HCT116 (cell line): ENCODE measurements at regions not wholly inside any gene's neighbourhood (a gene's known extent, or its start where the extent isn't known, plus 50 kb on each side); places are given as distances from the start of the nearest gene placed in this dataset.
A peak's percentile ranks its signal among the peaks of the same experiment; 100 is the strongest.

Experiments
- ATAC-seq: fragments of 200-7000 bp; cut with Tn5 transposase; 2 replicates; pipeline ENCODE4 v1.9.1; 2020; ENCODE audit warnings: mild to moderate bottlenecking, moderate library complexity
- BruUV-seq: library from RNA; stranded (reverse); fragments of 400-500 nt; replicated peaks from 2 replicates; lab custom pipeline; 2021; lab: Mats Ljungman, UMichigan
- CTCF ChIA-PET: fragments of 300-600 bp; sonication (Branson Sonifier 250); formaldehyde crosslinking; loops from one replicate; lab custom pipeline; 2021; ENCODE audit warnings: antibody characterized with exemption; lab: Charles Lee
- POLR2A ChIA-PET: fragments of 300-600, 350-600 bp; sonication (Branson Sonifier 250); formaldehyde crosslinking; loops from one replicate; lab custom pipeline; 2021; ENCODE audit warnings: antibody characterized with exemption; lab: Charles Lee
- RAD21 ChIA-PET, 2 experiments: fragments of 300-600 bp; sonication (Branson Sonifier 250); formaldehyde crosslinking; loops; one replicate each; lab custom pipeline; 2023; ENCODE audit warnings: low total read pairs in 2 of 2; ENCODE audit not compliant: uncharacterized antibody in 2 of 2, unreplicated experiment in 2 of 2, low non-redundant PET in 1 of 2; lab: Charles Lee
- DNase-seq: peaks from one replicate; pipeline ENCODE4 v3.0.0-alpha.2; 2010; ENCODE audit warnings: low read depth, low spot score
- H2AFZ ChIP-seq: fragments of 200-600 bp; shearing (Covaris generic), sonication (generic); 2 replicates; pipeline ENCODE4 v1.6.1; 2017; ENCODE audit warnings: low read depth, mixed run types, mixed read lengths, antibody characterized with exemption, low read length; ENCODE audit not compliant: poor library complexity, severe bottlenecking
- H3K27ac ChIP-seq: 2 replicates; pipeline ENCODE4 v1.5.1; 2012; ENCODE audit warnings: low read depth, low read length
- H3K27me3 ChIP-seq: fragments of 200-600 bp; sonication (generic); 2 replicates; pipeline ENCODE4 v1.6.1; 2016; ENCODE audit warnings: mixed run types, low read length, mixed read lengths; ENCODE audit not compliant: insufficient read depth
- H3K36me3 ChIP-seq, 2 experiments: fragments of 200-500 bp in 1 of 2; fragments of 200-600 bp in 1 of 2; sonication (Bioruptor generic) in 1 of 2; sonication (generic) in 1 of 2; 2 replicates each; pipeline versions ENCODE4 v1.5.1 to v1.6.1; 2014 to 2016; ENCODE audit warnings: low read length in 2 of 2, inconsistent platforms in 1 of 2, mixed read lengths in 1 of 2, mixed run types in 1 of 2; ENCODE audit not compliant: insufficient read depth in 2 of 2, control insufficient read depth in 1 of 2
- H3K4me1 ChIP-seq, 2 experiments: fragments of 200-600 bp in 1 of 2; sonication (generic) in 1 of 2; 2 replicates each; pipeline versions ENCODE4 v1.5.1 to v1.6.1; 2012 to 2017; ENCODE audit warnings: low read length in 2 of 2, inconsistent platforms in 1 of 2, mild to moderate bottlenecking in 1 of 2, mixed read lengths in 1 of 2, mixed run types in 1 of 2, moderate library complexity in 1 of 2; ENCODE audit not compliant: insufficient read depth in 2 of 2, control insufficient read depth in 1 of 2
- H3K4me2 ChIP-seq: fragments of 200-600 bp; sonication (generic); 2 replicates; pipeline ENCODE4 v1.6.1; 2017; ENCODE audit warnings: mixed run types, low read length, mixed read lengths
- H3K4me3 ChIP-seq, 2 experiments: fragments of 200-600 bp in 1 of 2; sonication (generic) in 1 of 2; replicated peaks in 1 of 2; 2 replicates each; pipeline ENCODE4 v1.5.1; 2011 to 2016; ENCODE audit warnings: low read length in 2 of 2, control low read depth in 1 of 2, low read depth in 1 of 2, mild to moderate bottlenecking in 1 of 2, mixed read lengths in 1 of 2, mixed run types in 1 of 2
- H3K79me2 ChIP-seq: fragments of 200-600 bp; sonication (generic); 2 replicates; pipeline ENCODE4 v1.6.1; 2017; ENCODE audit warnings: mild to moderate bottlenecking, mixed run types, low read length, moderate library complexity, mixed read lengths; ENCODE audit not compliant: insufficient read depth
- H3K9ac ChIP-seq: fragments of 200-600 bp; sonication (generic); 2 replicates; pipeline ENCODE4 v1.6.1; 2016; ENCODE audit warnings: low read length, mixed read lengths
- H3K9me2 ChIP-seq: fragments of 200-600 bp; sonication (generic), shearing (Covaris generic); 2 replicates; pipeline ENCODE4 v1.6.1; 2017; ENCODE audit warnings: mixed run types, mild to moderate bottlenecking, moderate library complexity; ENCODE audit not compliant: insufficient read depth
- H3K9me3 ChIP-seq, 2 experiments: fragments of 200-500 bp in 1 of 2; fragments of 200-600 bp in 1 of 2; sonication (Bioruptor generic) in 1 of 2; sonication (generic) in 1 of 2; 2 replicates each; pipeline ENCODE4 v1.6.1; 2014 to 2017; ENCODE audit warnings: low read length in 2 of 2, mixed read lengths in 2 of 2, inconsistent platforms in 1 of 2, low read depth in 1 of 2, mild to moderate bottlenecking in 1 of 2, mixed run types in 1 of 2, moderate library complexity in 1 of 2; ENCODE audit not compliant: control insufficient read depth in 1 of 2, insufficient read depth in 1 of 2
- H4K20me1 ChIP-seq: fragments of 200-600 bp; sonication (generic), shearing (Covaris generic); 2 replicates; pipeline ENCODE4 v1.6.1; 2017; ENCODE audit warnings: mixed run types, mild to moderate bottlenecking, moderate library complexity; ENCODE audit not compliant: insufficient read depth
- CBX3 ChIP-seq: IDR thresholded peaks from 2 replicates; pipeline ENCODE4 v1.6.1; 2012; ENCODE audit warnings: low read depth
- ELF1 ChIP-seq: IDR thresholded peaks from 2 replicates; pipeline ENCODE4 v1.6.1; 2012; ENCODE audit warnings: low read depth, borderline replicate concordance
- EZH2 ChIP-seq: fragments of 200-600 bp; sonication (generic); IDR thresholded peaks from 2 replicates; pipeline ENCODE4 v1.6.1; 2017; ENCODE audit warnings: antibody characterized with exemption, mixed run types
- MAX ChIP-seq: IDR thresholded peaks from 2 replicates; pipeline ENCODE4 v1.6.1; 2012
- POLR2AphosphoS5 ChIP-seq: IDR thresholded peaks from 2 replicates; pipeline ENCODE4 v1.6.1; 2011; ENCODE audit warnings: mild to moderate bottlenecking, low read depth, low read length, moderate library complexity
- SP1 ChIP-seq: IDR thresholded peaks from 2 replicates; pipeline ENCODE4 v1.6.1; 2012; ENCODE audit warnings: low read depth
- SRF ChIP-seq: IDR thresholded peaks from 2 replicates; pipeline ENCODE4 v1.6.1; 2012; ENCODE audit warnings: low read depth
- TCF7L2 ChIP-seq: IDR thresholded peaks from 2 replicates; pipeline ENCODE4 v1.7.0; 2011; ENCODE audit warnings: borderline replicate concordance, inconsistent platforms; ENCODE audit not compliant: insufficient read depth, insufficient read length; ENCODE audit errors: extremely low read depth
- YY1 ChIP-seq: IDR thresholded peaks from 2 replicates; pipeline ENCODE4 v1.6.1; 2011; ENCODE audit warnings: low read length, low read depth, moderate library complexity, mild to moderate bottlenecking; ENCODE audit not compliant: insufficient replicate concordance; ENCODE audit errors: extremely low read depth
- intact Hi-C: fragments of 100-400 bp; cut with micrococcal nuclease; formaldehyde crosslinking; loops from 2 replicates; pipeline ENCODE4 v1.10.0; 2022
- TF ChIP-seq, protein P1 (sequence below): IDR thresholded peaks from 2 replicates; pipeline ENCODE4 v1.6.1; 2012; ENCODE audit warnings: low read depth
- TF ChIP-seq, protein P2 (sequence below): IDR thresholded peaks from 2 replicates; pipeline ENCODE4 v1.6.1; 2012

DNA sequence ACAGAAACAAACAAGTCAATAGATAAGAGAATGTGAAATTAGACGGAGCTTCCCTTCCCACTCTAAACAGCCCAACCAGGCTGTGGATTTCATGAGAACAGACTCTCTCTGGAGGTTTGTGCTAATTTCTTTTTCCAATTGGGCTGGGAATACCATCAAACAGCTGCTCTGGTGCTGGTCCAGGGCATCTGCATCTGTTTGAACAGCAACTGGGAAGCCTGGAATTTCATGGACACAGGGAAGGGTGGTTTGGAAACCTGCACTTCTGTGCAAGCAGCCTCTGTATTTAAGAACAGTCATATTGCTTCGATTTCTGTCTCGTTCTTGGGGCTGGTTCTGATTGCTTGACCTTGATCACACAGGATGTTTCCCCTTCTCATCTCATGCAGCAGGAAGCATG lies 88.7 kb downstream of the FOXL1 start (continued):
- TF ChIP-seq, protein P1, sequence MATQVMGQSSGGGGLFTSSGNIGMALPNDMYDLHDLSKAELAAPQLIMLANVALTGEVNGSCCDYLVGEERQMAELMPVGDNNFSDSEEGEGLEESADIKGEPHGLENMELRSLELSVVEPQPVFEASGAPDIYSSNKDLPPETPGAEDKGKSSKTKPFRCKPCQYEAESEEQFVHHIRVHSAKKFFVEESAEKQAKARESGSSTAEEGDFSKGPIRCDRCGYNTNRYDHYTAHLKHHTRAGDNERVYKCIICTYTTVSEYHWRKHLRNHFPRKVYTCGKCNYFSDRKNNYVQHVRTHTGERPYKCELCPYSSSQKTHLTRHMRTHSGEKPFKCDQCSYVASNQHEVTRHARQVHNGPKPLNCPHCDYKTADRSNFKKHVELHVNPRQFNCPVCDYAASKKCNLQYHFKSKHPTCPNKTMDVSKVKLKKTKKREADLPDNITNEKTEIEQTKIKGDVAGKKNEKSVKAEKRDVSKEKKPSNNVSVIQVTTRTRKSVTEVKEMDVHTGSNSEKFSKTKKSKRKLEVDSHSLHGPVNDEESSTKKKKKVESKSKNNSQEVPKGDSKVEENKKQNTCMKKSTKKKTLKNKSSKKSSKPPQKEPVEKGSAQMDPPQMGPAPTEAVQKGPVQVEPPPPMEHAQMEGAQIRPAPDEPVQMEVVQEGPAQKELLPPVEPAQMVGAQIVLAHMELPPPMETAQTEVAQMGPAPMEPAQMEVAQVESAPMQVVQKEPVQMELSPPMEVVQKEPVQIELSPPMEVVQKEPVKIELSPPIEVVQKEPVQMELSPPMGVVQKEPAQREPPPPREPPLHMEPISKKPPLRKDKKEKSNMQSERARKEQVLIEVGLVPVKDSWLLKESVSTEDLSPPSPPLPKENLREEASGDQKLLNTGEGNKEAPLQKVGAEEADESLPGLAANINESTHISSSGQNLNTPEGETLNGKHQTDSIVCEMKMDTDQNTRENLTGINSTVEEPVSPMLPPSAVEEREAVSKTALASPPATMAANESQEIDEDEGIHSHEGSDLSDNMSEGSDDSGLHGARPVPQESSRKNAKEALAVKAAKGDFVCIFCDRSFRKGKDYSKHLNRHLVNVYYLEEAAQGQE: no peak
- TF ChIP-seq, protein P2, sequence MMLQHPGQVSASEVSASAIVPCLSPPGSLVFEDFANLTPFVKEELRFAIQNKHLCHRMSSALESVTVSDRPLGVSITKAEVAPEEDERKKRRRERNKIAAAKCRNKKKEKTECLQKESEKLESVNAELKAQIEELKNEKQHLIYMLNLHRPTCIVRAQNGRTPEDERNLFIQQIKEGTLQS: no peak
- no peak for TF ChIP-seq POLR2AphosphoS5
- no peak for TF ChIP-seq TCF7L2

DNA sequence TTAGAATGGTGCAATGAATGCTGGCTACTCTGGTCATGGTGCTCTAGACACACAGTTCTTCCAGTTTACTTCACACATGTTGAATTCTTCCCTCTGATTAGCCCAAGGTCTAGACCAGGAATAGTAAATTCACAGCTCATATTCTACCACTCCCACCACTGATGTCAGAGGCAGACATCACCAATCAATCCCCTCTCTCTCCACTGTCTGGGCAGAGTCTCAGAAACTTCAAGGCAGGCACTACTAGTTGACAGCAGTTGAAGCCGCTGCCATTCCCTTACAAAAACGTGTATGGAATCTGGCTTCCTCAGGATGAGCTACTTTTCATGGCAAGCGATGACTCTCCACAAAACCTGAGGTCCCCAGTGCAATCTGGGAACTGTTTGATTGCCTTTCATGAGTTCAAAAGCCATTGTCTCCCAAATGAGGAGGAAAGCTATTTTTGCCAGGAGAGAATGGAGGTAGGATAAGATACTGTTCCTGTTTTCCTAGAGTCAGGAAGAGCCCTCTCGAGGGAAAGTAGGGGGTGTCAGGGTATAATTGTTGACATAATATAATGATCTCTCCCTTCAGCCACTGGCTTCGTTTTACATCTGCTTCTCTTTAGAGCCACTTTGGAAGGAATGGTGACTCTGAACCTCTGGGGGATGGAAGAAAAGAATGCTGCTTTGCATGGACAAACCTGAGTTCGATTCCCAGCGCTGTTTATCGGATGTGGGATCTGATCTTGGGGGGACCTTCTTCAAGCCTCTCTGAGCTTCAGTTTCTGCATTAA lies 90.0 kb downstream of the FOXL1 start:
- RAD21 ChIA-PET: interaction anchor here in 1 of 2 experiments (0.6 kb wide), 1 partner anchor 39 kb away, joined by 3 read pairs; no protein-coding TSS in a partner anchor
- no TSS peak for BruUV-seq
- Histone ChIP-seq H3K27me3 (no peaks in the 10 kb centered on the region), H3K9me3 (no peaks in the 10 kb centered on the region), H4K20me1 (no peaks in the 10 kb centered on the region), H3K4me3 (peak overlapping the region; percentile 21 to 28), H3K79me2 (no peaks in the 10 kb centered on the region), H3K9ac (peak overlapping the region; percentile 8; the same call in 1 of the 2 replicates), H3K36me3 (no peaks in the 10 kb centered on the region), H3K27ac (no peak overlapping the region), H3K4me2 (peak overlapping the region; percentile 61), H3K9me2 (no peaks in the 10 kb centered on the region), H3K4me1 (peaks cover 27 to 57% of the 10 kb centered on the region in 2 experiments), H2AFZ (peak overlapping the region; percentile 81)
- CTCF ChIA-PET: no interaction called here
- TF ChIP-seq SRF (peak; percentile 82), MAX (peak; percentile 30; the same call in 1 of the 2 replicates), ELF1 (no peak), YY1 (peak; percentile 53), CBX3 (peak; percentile 86), POLR2AphosphoS5 (peak; percentile 49), SP1 (peak; percentile 30; the same call in 1 of the 2 replicates), EZH2 (no peak)
- TF ChIP-seq, protein P2: no peak
- DNase-seq (peak; percentile 71), ATAC-seq (peak; percentile 51)
- POLR2A ChIA-PET: no interaction called here
- intact Hi-C loops: no loop called here
